Dermis blood vessel endothelial cell (primary cell): ENCODE measurements at regions not wholly inside any gene's neighbourhood (a gene's known extent, or its start where the extent isn't known, plus 50 kb on each side); places are given as distances from the start of the nearest gene placed in this dataset.
"Not testable (repeated sequence)": the region's sequence is repeated elsewhere in the genome, so short reads cannot be mapped to it uniquely, and the experiment has no call there.

Source experiments
- DNase-seq: peaks from one replicate; pipeline ENCODE4 v3.0.0; 2010

DNA sequence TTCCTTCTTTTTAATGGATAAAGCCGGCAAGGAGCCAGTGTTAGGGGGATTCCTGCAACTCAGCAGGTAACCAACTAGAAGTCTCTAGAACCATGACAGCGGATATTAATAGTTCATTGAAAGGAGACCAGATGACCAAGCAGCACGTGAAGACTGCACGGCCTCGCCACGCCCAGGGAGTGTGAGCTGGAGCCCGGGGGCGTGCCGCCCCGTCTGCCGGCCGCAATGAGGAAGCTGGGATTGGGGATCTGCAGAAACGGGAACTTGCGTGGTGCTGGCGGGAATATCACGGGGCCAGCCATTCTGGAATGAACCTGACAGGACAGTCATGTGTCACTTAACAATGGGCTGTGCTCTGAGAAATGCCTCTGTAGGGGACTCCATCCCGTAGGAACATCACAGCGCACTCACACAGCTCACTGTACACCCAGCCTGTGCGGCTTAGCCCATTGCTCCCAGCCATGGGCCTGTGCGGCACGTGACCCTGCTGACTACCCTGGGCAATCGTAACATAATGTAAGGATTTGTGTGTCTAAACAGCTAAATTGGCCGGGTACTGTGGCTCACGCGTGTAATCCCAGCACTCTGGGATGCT is 4092.8 kb upstream of the TPTE start:
- not testable (repeated sequence) for DNase-seq

GRCh38 chr21:6429924-6430323 is 4091.5 kb upstream of the TPTE start:
- not testable (repeated sequence) for DNase-seq

- DNase-seq = not testable (repeated sequence)
Measured at GRCh38 chr21:6433149-6433548, 4088.2 kb upstream of the TPTE start.

- not testable (repeated sequence) for DNase-seq
Measured at GRCh38 chr21:6436205-6436604, 4085.2 kb upstream of the TPTE start.

GRCh38 chr21:6436971-6437833 is 4084.2 kb upstream of the TPTE start:
- not testable (repeated sequence) for DNase-seq

- DNase-seq = not testable (repeated sequence)
Measured at GRCh38 chr21:6437834-6438187, 4083.6 kb upstream of the TPTE start.

DNA sequence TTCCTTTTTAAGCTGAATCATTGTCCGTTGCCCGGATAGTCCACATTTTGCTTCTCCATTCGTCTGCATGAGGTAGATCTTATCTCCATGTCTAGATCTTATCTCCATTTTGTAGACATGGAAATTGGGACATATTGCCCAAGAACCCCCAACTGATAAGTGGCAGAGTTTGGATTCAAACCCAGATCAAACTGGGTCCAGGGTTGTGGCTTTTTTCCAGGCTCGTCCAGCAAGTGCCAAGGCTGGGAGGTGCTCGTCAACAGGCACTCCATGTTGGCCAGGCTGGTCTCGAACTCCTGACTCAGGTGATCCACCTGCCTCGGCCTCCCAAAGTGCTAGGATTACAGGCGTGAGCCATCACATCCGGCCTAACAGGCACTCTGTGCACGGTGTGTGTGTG is 4082.3 kb upstream of the TPTE start:
- DNase-seq = not testable (repeated sequence)

DNA sequence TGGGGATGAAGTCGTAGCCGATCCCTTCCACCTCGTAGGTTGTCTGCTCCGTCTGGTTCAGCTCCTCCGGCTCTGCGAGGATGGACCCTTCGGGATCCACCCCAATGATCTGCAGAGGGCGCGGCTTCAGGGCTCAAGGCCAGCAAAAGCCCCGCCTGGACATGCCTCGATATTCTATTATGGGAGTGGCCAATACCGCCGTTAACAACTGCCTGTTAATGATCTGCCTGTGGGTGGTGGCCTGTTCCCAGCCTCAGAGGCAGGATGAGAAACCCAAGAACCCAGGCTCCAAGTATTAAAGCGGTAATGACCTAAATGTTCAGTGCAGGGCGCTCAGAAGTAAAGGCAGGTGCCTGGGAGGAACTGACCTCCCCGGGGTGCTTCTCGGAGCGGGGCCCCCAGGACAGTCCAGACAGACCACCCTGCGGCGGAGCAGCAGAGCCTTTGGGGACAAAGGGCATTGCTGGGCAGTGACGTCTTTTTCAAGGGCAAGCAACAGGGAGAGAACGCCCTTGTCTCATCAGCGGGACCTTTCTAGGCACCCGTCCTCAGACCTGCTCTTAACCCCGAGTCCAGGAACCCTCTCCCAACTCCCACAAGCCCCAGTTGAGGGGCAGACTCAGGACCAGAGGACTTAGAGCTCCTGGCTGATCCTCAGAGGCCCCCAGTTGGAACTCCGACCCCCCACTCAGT is 4066.6 kb upstream of the TPTE start:
- not testable (repeated sequence) for DNase-seq

DNA sequence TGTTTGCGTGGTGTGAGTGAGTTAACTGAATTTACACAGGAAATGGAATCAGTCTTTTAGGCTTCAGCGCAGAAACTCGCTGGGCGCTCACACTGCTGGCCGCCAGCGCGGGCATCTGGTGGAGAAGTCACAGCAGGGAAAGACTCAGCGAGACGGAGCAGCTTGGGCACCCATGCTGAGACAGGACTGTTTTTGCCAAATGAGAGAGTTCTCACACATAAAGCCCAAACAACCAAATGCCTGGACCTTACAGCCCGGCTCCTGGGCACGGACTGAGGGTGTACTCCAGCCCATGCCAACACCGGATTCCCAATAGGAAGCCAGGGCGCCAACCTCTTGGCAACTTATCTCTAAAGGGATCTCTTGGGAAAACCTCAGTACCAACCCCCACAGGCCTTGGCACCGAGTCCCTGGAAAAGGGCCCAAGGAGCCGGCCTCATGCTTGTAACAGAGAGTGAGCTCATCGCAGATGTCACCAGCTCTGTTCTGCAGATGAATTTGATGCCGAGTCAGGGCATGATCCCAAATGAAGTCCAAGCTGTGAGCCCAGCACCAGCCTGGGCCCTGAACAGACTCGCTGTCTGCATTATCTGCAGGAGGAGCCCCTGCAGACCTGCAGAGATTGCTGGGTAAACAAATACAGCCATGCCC is 4065.2 kb upstream of the TPTE start:
- not testable (repeated sequence) for DNase-seq

- not testable (repeated sequence) for DNase-seq
Measured at GRCh38 chr21:6459761-6460160, 4061.6 kb upstream of the TPTE start.

GRCh38 chr21:6461358-6461757 is 4060.0 kb upstream of the TPTE start:
- not testable (repeated sequence) for DNase-seq

DNA sequence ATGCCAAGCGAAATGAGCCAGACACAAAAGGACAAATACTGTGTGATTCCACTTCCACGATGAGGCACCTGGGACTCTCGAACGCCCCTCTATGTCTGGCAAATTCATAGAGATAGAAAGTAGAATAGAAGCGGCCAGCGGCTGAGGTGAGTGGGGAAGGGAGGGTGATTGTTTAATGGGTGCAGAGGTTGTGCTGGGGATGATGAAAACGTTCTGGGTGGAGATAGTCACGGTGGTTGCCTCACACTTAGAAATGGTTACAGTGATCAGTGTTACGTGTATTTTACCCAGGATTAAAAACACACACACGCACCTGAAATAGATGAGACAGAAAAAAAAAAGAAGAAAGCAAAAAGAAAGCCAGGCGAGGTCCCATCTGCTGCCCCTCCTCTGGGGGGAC is 4057.0 kb upstream of the TPTE start:
- not testable (repeated sequence) for DNase-seq

DNA sequence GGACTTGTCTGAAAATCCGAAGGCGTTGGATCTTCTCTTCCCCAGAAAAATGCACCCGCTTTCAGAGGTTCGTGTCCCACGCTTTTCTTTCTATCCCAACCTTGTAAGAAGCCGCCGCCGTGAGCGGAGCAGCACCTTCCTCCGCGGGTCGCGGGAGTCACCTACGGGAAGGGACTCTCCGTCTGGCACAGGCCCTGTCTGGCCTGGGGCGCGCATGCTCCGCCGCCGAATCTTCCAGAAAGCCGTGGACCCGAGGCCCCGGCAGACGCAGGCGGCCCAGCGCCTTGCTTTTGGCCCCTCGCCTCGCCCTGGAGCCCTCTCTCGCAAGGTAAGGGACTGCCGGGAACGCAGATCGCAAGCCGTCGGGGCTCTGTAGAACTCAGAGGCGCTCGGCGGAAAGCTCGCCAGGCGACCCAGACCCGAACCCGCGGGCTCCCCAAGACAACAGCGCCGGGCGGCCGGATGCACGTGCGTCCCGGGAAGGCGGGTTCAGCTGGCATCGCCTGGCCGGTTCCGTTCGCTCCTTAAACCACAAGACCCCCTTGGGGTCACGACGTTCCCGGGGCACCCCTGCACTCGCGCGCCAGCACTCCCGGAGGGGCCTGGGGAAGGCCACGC is 4055.2 kb upstream of the TPTE start:
- not testable (repeated sequence) for DNase-seq

DNA sequence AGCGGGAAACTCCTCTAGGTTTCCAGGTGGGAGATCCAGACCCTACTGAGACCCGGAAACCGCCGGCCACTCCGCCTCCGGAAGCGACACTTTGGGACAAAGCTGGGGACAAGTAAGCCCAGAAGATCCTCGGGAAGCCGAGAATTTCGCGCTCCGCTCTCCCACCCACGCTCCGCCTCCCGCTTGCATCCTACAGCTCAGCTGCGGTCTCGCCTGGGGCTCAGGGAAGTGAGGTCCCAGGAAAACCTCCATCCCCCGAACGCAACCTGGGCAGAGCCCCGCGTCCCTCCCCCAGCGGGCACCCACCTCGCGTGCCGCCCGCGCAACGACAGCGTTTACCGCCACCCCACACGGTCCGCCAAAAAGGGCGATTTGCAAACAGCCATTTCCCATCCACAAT is 4054.7 kb upstream of the TPTE start:
- not testable (repeated sequence) for DNase-seq

DNA sequence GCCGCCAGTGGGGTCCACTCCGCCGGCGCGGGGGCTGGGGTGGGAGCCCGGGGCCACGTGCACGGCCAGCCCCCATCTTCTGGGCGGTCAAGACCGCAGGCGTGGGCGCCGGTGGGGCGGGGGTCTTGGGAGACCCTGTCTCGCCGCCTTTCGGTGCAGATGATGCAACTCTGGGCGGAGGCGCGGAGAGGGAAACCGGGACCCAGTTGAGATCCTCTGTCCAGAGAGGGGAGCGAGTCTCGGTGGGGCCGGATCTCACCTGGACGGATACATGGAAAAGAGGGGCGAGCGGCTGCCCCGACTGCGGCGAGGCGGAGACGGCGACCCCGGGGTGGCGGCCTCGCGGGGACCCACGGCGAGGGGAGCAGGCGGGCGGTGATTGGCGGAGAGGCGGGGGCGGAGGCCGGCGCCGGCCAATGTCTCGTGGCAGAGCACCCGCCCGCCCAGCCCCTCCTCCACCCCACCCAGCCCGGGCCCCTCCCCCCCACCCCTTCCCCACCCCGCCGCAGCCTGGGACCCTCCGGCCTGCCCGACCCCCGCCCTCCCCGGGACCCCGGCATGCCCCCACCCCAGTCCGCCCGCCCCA is 4054.1 kb upstream of the TPTE start:
- not testable (repeated sequence) for DNase-seq

DNA sequence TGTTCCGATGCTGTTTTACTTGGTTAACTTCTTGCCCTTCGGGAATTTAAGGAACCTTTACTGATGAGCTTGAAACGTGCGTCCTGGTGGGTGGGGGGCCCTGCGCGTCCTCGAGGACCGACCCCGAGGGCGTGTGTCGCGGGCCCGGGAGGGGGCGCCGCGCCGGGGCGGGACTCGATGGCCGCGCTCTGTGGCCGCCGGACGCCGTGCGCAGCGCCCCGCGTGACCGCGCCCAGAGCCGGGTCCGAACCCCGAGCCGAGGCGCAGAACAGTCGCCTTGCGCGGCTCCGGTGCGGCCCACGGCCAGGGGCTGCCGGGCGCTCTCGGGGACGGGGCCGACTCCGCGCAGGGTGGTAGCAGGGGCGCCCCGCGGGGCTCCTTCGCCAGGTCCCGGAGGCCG is 4053.5 kb upstream of the TPTE start:
- not testable (repeated sequence) for DNase-seq

DNA sequence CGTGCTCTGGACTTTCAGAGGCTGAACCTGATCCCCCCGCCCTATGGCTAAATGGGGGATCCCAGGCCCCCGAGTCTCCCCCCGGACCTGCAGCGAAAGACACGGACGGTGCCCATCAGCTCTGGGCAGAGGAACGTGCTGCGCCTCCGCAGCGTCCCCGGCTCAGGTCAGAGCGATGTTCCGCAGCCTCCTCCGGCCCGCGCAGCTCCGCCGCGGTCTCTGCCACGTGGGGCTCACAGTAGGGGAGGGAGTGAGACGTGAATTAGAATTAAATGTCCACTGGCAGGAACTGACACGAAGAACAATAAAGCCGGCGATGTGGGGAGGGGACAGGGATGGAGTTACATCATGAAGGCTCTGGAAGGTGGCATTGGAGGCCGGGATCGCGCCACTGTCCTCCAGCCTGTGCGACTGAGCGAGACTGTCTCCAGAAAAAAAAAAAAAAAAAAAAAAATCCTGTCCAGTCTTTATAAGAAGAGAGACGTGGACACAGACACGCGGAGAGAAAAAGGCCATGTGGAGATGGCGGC is 4053.0 kb upstream of the TPTE start:
- not testable (repeated sequence) for DNase-seq

- DNase-seq = not testable (repeated sequence)
Measured at GRCh38 chr21:6474250-6474968, 4047.0 kb upstream of the TPTE start.

- not testable (repeated sequence) for DNase-seq
Measured at GRCh38 chr21:6481116-6481515, 4040.3 kb upstream of the TPTE start.

GRCh38 chr21:6482616-6483015 is 4038.8 kb upstream of the TPTE start:
- not testable (repeated sequence) for DNase-seq

- DNase-seq = not testable (repeated sequence)
Measured at GRCh38 chr21:6483645-6484044, 4037.7 kb upstream of the TPTE start.
